SK-N-SH treated with all-trans-retinoic acid at 6 μM for 48 hours (cell line): ENCODE measurements at regions not wholly inside any gene's neighbourhood (a gene's known extent, or its start where the extent isn't known, plus 50 kb on each side); places are given as distances from the start of the nearest gene placed in this dataset.
A peak's percentile ranks its signal among the peaks of the same experiment; 100 is the strongest.

Source experiments
- ATAC-seq: fragments of 200-7000 bp; cut with Tn5 transposase; 3 replicates; pipeline ENCODE4 v1.9.1; 2020; ENCODE audit warnings: mild to moderate bottlenecking, moderate library complexity
- ARNTL ChIP-seq: fragments of 450-650 bp; formaldehyde crosslinking; IDR thresholded peaks from 2 replicates; pipeline ENCODE4 v1.5.0; 2020; ENCODE audit warnings: low read depth, mild to moderate bottlenecking, moderate library complexity, borderline replicate concordance
- BACH2 ChIP-seq: fragments of 250-450 bp; sonication (Bioruptor Pico); IDR thresholded peaks from 2 replicates; pipeline ENCODE4 v1.9.0; 2021; ENCODE audit warnings: mild to moderate bottlenecking, borderline replicate concordance
- ISL1 ChIP-seq: fragments of 250-450 bp; sonication (Bioruptor Pico); IDR thresholded peaks from 2 replicates; pipeline ENCODE4 v2.1.2; 2022; ENCODE audit warnings: mild to moderate bottlenecking, moderate library complexity
- OSR1 ChIP-seq: fragments of 250-450 bp; sonication (Bioruptor Pico); IDR thresholded peaks from 2 replicates; pipeline ENCODE4 v1.8.0; 2022; ENCODE audit warnings: moderate library complexity, mild to moderate bottlenecking, inconsistent platforms
- PPARA ChIP-seq: fragments of 250-450 bp; sonication (Bioruptor Pico); IDR thresholded peaks from 2 replicates; pipeline ENCODE4 v1.5.0; 2020; ENCODE audit warnings: mild to moderate bottlenecking, borderline replicate concordance
- RARB ChIP-seq: fragments of 250-450 bp; sonication (Bioruptor Pico); IDR thresholded peaks from 2 replicates; pipeline ENCODE4 v1.8.0; 2021; ENCODE audit warnings: mild to moderate bottlenecking, moderate library complexity
- SNAI2 ChIP-seq: fragments of 250-450 bp; sonication (Bioruptor Pico); IDR thresholded peaks from 2 replicates; pipeline ENCODE4 v1.5.0; 2020; ENCODE audit warnings: mild to moderate bottlenecking, moderate library complexity
- TCF4 ChIP-seq: fragments of 250-450 bp; sonication (Bioruptor Pico); IDR thresholded peaks from 2 replicates; pipeline ENCODE4 v1.8.0; 2021; ENCODE audit warnings: mild to moderate bottlenecking, moderate library complexity, borderline replicate concordance
- TOX ChIP-seq: fragments of 250-450 bp; sonication (Bioruptor Pico); IDR thresholded peaks from 2 replicates; pipeline ENCODE4 v1.8.0; 2021; ENCODE audit warnings: mild to moderate bottlenecking, moderate library complexity, borderline replicate concordance
- ZC3H10 ChIP-seq: fragments of 250-450 bp; sonication (Bioruptor Pico); IDR thresholded peaks from 2 replicates; pipeline ENCODE4 v1.5.1; 2021; ENCODE audit warnings: mild to moderate bottlenecking, moderate library complexity
- ZFP30 ChIP-seq: fragments of 450-650 bp; formaldehyde crosslinking; IDR thresholded peaks from 2 replicates; pipeline ENCODE4 v1.5.0; 2022; ENCODE audit warnings: mild to moderate bottlenecking, moderate library complexity
- ZNF565 ChIP-seq: fragments of 450-650 bp; formaldehyde crosslinking; conservative IDR thresholded peaks from 2 replicates; pipeline ENCODE4 v1.5.0; 2020; ENCODE audit warnings: low read depth, mild to moderate bottlenecking, moderate library complexity
- ZNF70 ChIP-seq: fragments of 450-650 bp; formaldehyde crosslinking; IDR thresholded peaks from 2 replicates; pipeline ENCODE4 v1.5.0; 2020; ENCODE audit warnings: mild to moderate bottlenecking, moderate library complexity
- TF ChIP-seq, protein P1 (sequence below): fragments of 250-450 bp; sonication (Bioruptor Pico); IDR thresholded peaks from 2 replicates; pipeline ENCODE4 v1.5.0; 2020; ENCODE audit warnings: mild to moderate bottlenecking, moderate library complexity
- TF ChIP-seq, protein P2 (sequence below): fragments of 250-450 bp; sonication (Bioruptor Pico); IDR thresholded peaks from 2 replicates; pipeline ENCODE4 v1.5.1; 2021; ENCODE audit warnings: mild to moderate bottlenecking, moderate library complexity
- TF ChIP-seq, protein P3 (sequence below): fragments of 250-450 bp; sonication (Bioruptor Pico); IDR thresholded peaks from 2 replicates; pipeline ENCODE4 v1.8.0; 2020; ENCODE audit warnings: mild to moderate bottlenecking, moderate library complexity, borderline replicate concordance
- TF ChIP-seq, protein P4 (sequence below): fragments of 250-450 bp; sonication (Bioruptor Pico); IDR thresholded peaks from 2 replicates; pipeline ENCODE4 v1.8.0; 2021; ENCODE audit warnings: low read depth, mild to moderate bottlenecking, moderate library complexity, borderline replicate concordance

DNA sequence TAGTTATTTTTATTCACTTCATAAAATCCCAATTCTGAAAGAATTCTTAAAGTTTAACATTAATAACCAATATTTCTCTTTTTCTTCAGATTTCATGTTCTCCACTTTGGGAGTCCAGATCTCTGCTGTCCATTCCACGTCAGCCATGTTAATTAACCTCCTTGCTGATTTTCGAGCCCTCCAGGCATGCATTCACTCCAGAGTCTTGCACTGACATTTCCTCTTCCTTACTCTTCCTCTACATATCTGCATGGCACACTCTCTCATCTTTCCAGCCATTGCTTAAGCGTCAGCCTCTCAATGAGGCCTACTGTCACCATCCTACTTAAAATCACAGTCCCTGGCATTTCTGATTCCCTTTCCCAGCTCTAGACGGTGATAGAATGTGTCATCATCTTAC lies 144.8 kb downstream of the MAD2L1 start (continued):
- TF ChIP-seq, protein P1, sequence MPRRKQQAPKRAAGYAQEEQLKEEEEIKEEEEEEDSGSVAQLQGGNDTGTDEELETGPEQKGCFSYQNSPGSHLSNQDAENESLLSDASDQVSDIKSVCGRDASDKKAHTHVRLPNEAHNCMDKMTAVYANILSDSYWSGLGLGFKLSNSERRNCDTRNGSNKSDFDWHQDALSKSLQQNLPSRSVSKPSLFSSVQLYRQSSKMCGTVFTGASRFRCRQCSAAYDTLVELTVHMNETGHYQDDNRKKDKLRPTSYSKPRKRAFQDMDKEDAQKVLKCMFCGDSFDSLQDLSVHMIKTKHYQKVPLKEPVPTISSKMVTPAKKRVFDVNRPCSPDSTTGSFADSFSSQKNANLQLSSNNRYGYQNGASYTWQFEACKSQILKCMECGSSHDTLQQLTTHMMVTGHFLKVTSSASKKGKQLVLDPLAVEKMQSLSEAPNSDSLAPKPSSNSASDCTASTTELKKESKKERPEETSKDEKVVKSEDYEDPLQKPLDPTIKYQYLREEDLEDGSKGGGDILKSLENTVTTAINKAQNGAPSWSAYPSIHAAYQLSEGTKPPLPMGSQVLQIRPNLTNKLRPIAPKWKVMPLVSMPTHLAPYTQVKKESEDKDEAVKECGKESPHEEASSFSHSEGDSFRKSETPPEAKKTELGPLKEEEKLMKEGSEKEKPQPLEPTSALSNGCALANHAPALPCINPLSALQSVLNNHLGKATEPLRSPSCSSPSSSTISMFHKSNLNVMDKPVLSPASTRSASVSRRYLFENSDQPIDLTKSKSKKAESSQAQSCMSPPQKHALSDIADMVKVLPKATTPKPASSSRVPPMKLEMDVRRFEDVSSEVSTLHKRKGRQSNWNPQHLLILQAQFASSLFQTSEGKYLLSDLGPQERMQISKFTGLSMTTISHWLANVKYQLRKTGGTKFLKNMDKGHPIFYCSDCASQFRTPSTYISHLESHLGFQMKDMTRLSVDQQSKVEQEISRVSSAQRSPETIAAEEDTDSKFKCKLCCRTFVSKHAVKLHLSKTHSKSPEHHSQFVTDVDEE (CRISPR knock-in tag) = no peak
- no peak for TF ChIP-seq ISL1
- TF ChIP-seq, all 23 proteins: peak for 0

DNA sequence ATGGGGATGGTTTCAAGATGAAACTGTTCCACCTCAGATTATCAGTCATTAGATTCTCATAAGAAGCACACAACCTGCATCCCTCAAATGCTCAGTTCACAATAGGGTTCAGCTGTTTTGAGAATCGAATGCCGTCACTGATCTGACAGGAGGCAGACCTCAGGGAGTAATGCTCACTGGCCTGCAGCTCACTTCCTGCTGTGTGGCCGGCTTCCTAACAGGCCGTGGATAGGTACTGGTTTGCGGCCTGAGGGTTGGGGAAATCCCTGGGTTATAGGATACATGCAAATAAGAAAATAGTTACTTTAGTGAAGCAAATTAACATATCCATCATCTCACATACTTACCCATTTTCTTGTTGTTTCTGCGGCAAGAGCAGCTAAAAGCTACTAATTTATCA lies 160.4 kb downstream of the MAD2L1 start:
- no peak for ATAC-seq
- no peak for TF ChIP-seq OSR1 (CRISPR knock-in tag)
- TF ChIP-seq, all 23 proteins: peak for 0

DNA sequence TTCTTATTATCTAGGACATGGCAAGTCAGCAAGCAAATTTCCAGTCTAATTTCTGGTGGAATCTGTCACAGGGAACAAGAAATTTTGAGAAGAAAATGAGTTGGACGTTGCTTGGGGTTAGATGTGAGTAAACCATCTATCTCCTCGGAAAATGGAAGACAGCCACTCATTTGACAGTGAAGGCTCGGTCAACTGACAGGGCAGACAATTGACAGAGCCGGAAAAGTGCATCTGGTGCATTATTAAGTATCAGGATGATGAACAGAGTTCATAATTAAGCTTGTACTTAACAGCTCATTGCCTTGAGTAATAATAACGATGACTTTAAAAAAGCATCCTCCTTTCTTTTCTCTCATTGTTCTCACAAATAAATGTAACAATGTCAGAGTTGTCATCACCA lies 168.4 kb downstream of the MAD2L1 start:
- TF ChIP-seq, protein P2, sequence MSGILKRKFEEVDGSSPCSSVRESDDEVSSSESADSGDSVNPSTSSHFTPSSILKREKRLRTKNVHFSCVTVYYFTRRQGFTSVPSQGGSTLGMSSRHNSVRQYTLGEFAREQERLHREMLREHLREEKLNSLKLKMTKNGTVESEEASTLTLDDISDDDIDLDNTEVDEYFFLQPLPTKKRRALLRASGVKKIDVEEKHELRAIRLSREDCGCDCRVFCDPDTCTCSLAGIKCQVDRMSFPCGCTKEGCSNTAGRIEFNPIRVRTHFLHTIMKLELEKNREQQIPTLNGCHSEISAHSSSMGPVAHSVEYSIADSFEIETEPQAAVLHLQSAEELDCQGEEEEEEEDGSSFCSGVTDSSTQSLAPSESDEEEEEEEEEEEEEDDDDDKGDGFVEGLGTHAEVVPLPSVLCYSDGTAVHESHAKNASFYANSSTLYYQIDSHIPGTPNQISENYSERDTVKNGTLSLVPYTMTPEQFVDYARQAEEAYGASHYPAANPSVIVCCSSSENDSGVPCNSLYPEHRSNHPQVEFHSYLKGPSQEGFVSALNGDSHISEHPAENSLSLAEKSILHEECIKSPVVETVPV (CRISPR knock-in tag) = no peak
- TF ChIP-seq TCF4 (peak; percentile 40; the same call in 1 of the 2 replicates), ZNF565 (CRISPR knock-in tag) (no peak), ZC3H10 (CRISPR knock-in tag) (no peak), ISL1 (peak; percentile 84), ZNF70 (CRISPR knock-in tag) (no peak), RARB (CRISPR knock-in tag) (no peak), PPARA (no peak)
- TF ChIP-seq, protein P3, sequence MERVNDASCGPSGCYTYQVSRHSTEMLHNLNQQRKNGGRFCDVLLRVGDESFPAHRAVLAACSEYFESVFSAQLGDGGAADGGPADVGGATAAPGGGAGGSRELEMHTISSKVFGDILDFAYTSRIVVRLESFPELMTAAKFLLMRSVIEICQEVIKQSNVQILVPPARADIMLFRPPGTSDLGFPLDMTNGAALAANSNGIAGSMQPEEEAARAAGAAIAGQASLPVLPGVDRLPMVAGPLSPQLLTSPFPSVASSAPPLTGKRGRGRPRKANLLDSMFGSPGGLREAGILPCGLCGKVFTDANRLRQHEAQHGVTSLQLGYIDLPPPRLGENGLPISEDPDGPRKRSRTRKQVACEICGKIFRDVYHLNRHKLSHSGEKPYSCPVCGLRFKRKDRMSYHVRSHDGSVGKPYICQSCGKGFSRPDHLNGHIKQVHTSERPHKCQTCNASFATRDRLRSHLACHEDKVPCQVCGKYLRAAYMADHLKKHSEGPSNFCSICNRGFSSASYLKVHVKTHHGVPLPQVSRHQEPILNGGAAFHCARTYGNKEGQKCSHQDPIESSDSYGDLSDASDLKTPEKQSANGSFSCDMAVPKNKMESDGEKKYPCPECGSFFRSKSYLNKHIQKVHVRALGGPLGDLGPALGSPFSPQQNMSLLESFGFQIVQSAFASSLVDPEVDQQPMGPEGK (CRISPR knock-in tag) = no peak
- TF ChIP-seq, protein P1 (CRISPR knock-in tag) = peak; percentile 76; the same call in 1 of the 2 replicates

DNA sequence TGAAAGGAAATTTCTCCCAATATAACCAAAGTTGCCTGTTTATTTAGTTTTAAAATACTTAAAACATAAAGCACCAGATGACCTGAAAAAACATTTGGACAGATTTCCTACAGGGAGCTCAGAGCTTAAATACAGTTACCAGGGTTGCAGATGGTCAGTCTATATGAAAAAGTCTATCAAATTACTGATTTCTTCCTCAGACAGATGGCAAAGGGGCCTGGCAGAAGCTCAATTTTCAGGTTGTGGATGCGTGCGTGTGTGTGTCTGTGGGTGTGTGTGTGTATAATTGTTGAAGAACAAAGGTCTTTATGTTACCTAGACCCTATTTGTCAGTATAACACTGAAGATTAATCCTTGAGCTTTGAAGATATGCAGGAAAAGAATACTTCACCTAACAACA lies 169.4 kb downstream of the MAD2L1 start:
- TF ChIP-seq PPARA (no peak), TCF4 (0 out of 2 replicates have a peak, but pooled peaks have one; percentile 17)
- no peak for ATAC-seq

More for the DNA sequence above, 168.4 kb downstream of the MAD2L1 start:
- no peak for ATAC-seq

DNA sequence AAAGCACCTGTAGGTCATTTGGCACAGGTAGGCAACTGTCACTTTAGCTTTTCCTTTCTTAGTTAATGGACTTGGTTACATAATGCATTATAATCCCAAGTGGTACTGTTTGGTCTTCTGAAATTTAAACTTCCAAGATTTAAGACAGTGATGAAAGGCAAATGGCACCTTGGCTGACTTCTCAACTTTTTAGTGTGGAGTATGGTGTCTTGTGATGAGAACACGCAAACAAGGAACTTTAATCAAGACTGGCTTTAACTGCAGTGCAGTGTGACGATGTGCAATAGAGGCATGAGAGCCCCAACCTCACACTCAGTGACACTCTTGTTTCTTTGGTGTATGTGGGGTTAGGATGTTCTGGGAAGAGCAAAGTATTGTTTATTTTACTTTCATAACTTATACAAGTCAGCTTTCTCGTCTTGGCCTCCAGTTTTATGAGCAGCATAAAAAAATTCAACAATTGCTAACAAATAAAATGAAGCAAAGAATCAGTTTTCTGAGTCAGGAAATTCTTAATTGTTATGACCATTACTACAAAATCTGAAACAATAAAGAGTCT lies 171.9 kb downstream of the MAD2L1 start:
- ATAC-seq = no peak
- TF ChIP-seq SNAI2 (CRISPR knock-in tag) (no peak), PPARA (no peak), ARNTL (CRISPR knock-in tag) (no peak), OSR1 (CRISPR knock-in tag) (no peak), ZNF70 (CRISPR knock-in tag) (no peak), BACH2 (CRISPR knock-in tag) (no peak), ZFP30 (CRISPR knock-in tag) (no peak), TCF4 (no peak), TOX (no peak), ZNF565 (CRISPR knock-in tag) (no peak), ZC3H10 (CRISPR knock-in tag) (no peak)
- TF ChIP-seq, protein P1 (CRISPR knock-in tag) = no peak
- TF ChIP-seq, protein P2 (CRISPR knock-in tag) = no peak
- TF ChIP-seq, protein P4, sequence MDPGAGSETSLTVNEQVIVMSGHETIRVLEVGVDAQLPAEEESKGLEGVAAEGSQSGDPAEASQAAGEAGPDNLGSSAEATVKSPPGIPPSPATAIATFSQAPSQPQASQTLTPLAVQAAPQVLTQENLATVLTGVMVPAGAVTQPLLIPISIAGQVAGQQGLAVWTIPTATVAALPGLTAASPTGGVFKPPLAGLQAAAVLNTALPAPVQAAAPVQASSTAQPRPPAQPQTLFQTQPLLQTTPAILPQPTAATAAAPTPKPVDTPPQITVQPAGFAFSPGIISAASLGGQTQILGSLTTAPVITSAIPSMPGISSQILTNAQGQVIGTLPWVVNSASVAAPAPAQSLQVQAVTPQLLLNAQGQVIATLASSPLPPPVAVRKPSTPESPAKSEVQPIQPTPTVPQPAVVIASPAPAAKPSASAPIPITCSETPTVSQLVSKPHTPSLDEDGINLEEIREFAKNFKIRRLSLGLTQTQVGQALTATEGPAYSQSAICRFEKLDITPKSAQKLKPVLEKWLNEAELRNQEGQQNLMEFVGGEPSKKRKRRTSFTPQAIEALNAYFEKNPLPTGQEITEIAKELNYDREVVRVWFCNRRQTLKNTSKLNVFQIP (CRISPR knock-in tag) = no peak
